Inflammatory macrophage (primary cell): ENCODE measurements at regions not wholly inside any gene's neighbourhood (a gene's known extent, or its start where the extent isn't known, plus 50 kb on each side); places are given as distances from the start of the nearest gene placed in this dataset.
"Not testable (repeated sequence)": the region's sequence is repeated elsewhere in the genome, so short reads cannot be mapped to it uniquely, and the experiment has no call there.

Experiments used
- DNase-seq, 2 donors: peaks; one replicate each; pipeline ENCODE4 v3.0.0-alpha.2; 2020 to 2022

DNA sequence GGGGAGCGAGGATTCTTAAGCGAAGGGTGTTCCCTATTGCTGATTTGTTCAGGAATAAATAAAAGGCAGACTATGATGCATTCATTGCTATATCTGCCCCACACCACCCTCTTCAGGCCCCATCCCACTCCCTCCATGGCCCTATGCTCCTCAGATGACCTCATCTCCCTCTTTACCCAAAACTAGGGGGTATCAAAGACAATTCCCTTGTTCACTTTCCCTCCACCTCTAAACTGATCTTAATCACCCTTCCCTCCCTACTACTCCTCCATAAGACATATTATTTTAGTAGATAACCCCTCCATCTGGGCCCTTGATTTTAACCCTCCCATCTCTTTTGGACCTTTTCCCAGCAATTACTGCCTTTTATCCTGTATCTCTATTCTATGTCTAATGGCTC is 434.9 kb upstream of the RUNX1 start:
- no peak for DNase-seq

DNA sequence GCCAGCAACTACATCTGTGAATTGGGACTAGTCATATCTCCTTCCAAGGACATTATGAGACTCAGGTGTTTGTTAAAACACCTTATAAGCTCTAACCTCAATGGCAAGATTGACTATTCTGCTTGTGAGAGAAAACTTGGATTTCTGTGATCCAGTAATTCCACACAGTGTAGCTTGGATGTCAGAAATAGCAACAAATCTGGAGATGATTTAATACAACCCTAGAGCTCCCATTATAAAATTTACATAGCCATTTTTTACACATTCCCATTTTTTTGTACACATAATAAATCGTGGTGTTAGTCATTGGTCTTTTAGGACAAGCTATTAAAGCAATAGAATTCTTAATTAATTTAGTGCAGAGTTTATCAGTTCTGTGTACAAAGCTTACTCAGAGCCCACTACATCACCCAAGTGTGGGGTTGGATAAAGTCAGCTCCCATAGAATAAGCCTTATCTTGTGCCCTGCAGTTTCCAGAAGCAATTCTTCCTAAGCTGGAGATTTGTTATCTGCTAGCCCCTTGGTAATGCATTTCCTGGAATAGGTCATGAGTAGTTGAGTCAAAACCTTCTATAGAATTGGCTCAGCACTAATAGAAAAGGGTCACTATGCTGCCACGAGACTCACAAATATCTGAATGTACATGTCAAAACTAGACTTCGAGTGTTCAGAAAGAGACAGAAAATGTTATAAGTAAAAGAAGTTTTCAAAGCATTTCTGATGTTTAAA is 434.0 kb upstream of the RUNX1 start:
- DNase-seq, result no peak

DNA sequence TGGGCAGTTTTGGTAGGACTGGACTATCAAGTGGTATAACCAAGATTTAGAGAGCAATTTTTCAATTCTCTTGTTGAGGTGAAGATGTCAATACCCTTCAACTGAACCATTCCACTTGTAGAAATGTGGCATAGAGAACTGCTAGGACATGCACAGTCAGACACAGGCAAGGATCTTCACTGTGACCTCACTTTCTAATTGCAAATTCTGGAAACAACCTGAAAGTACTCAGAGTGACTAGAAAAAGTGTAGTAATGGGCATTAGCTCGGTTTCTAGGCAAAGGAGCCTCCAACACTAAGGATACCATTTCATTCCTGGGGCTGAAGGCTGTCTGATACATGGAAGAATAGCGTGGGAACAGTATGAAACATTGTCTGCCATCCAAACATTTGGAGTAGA is 433.0 kb upstream of the RUNX1 start:
- no peak for DNase-seq

DNA sequence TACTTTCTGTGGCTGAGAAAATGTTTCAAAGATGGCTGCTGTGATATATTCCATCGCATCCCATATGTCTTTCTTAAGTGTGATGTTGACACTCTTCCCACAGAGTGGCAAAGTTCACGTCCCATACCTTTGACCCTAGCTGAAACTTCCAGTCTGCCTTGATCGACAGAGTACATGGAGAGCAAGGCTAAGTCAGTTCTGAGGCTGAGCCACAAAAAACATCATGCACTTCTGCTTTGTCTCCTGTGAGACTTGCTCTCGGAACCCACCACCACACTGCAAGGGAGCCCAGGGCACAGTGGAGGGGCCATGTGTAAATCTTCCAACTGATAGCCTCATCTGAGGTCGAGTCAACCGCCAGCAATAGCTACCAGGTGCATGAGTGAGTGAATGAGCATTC is 431.9 kb upstream of the RUNX1 start:
- no peak for DNase-seq

DNA sequence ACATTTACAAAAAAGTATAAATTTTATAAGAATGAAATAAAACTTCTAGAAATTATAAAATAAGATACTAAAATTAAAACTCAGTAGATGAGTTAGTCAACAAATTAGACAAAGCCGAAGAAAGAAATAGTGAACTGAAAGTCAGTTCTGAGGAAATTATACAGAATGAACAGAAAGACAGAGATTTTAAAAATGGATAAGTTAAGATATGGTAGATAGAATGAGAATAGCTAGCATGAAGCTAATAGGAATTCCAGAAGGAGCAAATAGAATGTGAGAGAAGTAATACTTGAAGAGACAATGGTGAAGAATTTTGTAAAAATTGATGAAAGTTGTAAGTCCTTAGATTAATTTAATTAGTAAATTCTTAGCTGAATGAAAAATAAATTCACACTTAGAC is 430.4 kb upstream of the RUNX1 start:
- DNase-seq, result no peak

DNA sequence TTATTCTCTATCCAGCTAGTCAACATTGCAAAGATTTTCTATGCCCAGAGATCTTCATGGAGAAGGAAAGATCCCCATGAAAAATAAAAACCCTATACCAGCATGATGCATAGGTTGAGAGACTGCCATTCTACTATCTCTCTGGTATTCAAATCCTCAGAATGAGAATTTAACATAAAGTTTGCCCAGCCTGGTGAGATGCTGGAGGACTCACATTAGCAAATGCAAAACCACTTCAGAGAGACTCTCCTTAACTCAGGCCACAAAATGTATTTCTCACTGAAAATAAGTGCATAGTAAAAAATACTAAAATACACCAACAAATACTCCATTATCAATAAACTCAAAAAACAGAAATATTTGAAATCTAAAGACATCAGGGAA is 430.0 kb upstream of the RUNX1 start:
- no peak for DNase-seq

DNA sequence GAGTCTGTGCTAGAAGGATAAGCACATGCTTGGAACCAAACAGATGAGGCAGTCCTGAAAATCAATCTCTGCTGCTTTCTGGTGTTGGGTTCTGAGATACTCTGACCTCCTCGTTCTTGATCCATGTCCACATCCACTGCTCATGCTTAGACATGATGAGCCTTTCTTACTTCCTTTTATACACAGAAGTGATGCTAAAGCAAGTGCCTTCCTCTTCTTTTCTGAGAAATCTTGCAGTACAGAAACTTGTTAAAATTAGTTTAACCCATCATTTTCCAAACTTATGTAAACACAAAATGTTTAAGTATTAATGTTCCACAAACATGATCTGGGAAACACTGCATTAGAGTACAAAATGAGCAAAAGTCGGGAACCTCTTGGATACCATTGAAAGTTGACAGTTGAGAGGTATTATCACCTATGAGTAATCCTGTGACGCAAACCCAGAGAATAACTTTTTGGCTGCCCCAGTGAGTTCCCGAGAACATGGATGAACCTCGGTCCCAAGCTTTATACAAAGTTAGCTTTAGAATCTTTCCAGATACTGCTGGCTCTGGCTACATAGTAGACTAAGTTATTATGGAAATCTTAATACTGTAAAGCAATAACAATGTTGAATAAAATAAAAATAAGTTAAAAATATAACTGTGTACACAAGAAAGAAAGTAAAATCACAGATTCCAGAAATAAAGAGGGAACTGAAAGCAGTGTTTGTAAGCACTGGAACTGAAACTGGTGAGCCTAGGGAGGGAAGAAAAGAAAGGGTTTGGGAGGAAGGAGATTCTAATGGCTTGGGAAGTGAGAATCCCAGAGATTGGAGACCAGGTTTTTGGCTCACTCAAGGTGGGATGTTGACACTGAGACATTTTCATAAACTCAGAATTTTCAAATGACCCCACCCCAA is 429.3 kb upstream of the RUNX1 start:
- peak; percentile 74 to 91 for DNase-seq

DNA sequence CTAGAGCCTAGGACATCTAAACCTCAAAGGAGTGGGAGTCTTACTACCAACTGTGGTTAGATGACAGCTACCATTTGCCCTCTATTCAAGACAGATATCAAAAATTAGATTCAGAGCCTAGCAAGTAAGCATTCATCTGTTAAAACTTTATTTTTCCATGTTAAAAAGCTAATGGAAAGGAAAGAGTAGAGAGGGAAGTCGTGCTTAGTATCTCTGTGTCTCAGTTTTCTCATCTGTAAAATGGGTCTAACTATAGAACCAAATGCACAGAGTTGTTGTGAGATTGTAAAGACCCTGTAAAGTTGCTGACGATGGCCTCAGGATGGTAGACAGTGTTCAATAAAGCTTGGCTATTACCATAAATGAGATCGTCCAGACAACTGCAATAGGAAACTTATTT is 428.5 kb upstream of the RUNX1 start:
- no peak for DNase-seq

DNA sequence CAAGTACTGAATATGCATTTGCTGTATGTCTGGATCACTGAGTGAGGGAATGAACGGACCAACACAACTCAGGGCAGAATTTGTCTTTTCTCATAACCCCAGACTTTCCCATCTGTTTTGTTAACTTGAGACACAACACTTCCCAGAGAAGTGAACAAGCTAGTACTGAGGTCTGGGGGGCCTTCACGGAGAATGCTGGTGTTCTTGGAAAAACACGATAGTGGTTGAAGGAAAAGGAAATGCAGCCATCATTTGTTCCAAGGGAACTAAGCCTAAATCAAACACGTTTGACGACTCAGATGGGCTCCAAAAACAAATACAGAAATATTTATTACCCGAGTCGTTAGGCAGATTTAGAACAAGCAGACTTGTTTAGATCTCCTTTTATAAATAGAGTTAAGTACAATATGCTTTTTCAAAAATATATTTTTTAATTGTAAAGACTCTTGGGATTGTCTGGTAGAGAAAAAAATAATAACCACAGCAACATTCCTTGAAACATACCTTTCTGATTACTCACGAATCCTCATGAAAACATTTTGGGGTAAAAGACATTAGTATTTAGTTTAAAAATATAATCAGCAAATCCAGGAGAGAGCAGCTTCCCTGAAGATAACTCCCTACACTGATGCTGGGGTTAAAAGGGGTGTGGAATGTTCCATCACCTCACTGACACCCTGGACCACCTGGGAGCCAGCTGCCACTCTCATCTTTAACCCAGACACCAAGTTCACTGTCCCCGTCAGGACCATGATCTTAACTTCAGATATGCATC is 427.7 kb upstream of the RUNX1 start:
- no peak for DNase-seq

DNA sequence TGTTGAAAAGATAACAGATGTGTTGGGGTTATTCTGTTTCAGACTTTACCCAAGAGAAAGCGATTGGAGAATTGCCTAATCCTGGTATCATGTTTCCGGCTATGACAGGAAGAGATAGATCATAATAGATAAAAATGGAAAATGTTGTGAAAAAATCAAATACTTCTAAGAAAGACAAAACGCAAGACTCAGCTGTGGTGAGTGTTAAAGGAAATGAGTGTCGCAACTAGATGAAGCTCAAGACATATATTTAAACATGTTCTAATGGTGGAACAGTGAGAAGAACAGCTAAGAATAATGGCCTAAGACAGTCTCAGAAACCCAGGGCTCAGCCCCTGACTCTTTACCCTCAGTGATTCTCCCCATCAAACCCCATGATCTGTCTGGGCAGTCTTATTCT is 426.7 kb upstream of the RUNX1 start:
- DNase-seq, result peak; percentile 88 to 96

DNA sequence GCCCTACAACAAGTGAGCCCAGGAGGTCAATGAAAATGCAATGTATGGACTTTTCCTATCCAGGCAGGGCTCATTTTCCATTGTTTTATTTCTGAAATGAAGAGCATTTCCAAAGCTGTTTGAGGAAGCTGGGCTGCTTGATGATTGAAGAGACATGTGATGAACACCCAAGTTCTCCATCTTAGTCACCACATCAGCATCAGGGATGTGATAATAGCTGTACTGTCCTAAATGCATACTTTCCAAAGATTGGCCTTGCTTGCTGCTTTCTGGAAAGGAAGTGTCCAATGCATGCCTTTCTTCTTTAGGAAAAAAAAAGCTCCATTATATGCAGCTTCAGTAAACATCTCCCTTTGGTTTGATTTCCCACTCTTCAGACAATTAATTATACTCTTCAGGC is 425.9 kb upstream of the RUNX1 start:
- peak; percentile 93 for DNase-seq

DNA sequence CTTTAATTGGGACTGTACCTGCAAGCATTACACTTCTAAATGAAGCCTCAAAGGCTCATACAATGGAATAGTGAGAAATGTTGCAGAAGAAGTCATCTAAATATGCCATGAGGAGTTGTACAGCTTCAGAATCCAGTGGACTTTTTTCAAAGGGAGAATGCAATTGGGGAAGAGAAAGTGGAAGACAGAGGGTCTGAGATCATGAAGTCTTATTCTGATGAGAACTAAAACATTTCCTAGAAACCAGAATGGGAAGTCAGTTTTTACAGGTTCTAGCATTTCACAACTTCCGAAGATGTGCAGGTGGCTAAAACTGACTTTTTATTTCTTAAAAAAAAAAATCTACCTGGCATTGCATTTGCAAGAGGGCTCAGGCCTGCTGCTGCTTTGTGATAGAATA is 424.4 kb upstream of the RUNX1 start:
- DNase-seq, result peak; percentile 56 to 82

DNA sequence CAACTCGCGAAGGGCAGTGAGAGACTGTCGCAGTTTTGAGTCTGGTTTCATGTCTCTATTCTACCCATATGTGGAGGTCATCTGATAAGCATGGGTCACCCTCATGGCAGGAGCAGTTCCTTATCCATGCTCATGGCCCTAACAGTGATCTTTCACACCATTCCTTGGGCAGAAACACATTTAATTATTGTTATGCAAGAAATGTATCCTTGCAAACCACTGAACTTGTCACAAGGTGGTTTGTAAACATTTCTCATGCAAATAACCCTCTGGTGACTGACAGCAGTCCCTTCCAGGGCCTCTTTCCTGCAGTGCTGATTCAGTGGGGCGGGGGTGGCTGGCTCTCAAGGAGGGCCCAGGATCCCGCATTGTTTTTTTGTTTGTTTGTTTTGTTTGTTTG is 421.4 kb upstream of the RUNX1 start:
- DNase-seq, result peak; percentile 79 to 82

DNA sequence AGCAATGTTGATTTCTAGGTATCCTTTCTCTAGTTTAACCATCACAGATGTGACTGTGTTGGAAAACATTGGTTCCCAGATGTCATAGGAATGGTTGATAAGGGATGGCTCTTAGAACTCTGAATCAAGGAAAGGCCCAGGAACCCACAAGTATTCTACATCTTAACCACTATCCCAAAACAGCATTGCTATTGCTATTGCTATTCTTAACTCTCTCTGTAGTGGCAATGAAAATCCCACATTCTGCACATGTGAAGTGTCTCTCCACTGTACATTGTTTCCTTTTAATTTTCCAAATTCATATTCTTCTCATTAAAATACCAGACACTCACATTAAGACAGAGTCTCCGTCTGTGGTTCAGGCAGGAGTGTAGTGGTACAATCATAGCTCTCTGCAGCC is 420.4 kb upstream of the RUNX1 start:
- DNase-seq, result no peak

DNA sequence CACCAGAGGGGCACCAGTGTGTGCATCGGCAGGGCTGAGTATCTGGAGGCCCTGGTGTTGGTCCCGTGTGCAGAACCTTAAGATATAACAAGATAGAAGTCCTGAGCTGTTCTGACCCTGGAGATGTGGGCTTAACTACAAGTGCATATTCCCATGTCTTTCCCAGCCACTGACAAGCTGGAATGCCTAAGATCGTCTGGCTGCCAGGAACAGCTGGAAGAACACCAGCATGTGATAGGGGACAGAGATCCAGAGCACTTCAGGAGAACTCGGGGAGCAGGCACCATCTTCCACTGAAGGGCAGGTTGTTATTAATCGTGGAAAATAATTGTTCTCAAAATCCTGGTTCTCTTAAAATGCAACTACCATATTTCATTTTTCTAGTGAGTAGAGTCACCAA is 419.9 kb upstream of the RUNX1 start:
- no peak for DNase-seq

DNA sequence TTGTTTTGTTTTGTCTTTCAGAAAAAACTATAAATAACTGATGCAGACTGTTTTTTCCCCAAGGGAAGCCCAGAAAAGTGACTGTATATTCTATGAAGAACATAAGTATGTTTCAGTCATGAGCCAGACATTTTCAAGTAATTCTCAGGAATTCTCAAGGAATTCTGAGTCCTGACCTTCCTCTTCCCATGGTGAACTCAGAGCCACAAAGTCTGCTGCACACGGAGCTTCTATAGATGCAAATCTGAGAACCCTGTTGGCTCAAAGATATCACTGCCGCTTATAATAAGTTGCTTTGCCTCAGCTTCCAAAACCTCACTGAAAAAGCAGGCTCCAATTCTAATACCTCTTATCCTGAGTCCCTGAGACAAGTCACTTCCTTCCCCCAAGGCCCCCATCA is 418.5 kb upstream of the RUNX1 start:
- DNase-seq, result no peak

DNA sequence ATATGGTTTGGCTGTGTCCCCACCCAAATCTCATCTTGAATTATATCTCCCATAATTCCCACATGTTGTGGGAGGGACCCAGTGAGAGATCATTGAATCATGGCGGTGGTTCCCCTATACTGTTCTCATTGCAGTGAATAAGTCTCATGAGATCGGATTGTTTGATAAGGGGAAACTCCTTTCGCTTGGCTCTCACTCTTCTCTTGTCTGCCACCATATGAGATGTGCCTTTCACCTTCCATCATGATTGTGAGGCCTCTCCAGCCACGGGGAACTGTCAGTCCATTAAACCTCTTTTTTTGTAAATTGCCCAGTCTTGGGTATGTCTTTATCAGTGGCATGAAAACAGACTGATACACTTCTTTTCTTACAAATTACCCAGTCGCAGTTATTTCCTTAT is 417.6 kb upstream of the RUNX1 start:
- DNase-seq, result not testable (repeated sequence)

DNA sequence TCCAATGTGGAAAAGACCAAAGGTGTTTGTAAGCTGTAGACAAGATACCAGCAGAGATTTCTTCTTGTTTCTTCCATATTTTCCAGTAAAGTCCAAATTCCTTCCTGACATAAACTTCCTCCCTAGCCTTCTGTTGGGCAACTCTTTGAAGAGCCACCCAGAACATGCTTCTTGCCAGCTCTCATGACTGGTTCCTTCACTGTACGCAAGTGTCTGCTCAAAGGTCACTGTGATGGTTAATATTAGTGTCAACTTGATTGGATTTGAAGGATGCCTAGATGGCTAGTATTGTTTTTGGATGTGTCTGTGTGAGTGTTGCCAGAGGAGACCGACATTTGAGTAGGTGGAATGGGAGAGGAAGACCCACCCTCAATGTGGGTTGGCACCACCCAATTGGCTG is 416.6 kb upstream of the RUNX1 start:
- DNase-seq, result peak; percentile 51 to 59

DNA sequence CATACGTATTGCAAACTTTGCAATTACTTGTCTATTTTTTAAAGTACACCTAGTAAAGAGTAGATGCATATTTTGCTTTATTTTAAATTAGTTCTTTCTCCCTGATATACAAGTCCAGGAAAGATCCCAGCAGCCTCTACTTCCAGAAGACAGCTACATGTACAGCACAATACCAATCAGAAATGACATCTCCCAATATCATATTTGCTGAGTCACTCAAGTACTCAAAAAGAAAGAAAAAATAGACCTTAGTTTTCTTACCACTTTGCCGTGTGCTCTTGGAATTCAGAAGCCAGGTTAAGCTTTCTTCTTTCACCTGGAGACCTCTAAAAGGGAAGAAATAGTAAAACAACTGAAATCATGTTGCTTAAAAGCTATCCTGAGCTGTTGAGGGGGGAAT is 412.6 kb upstream of the RUNX1 start:
- no peak for DNase-seq

DNA sequence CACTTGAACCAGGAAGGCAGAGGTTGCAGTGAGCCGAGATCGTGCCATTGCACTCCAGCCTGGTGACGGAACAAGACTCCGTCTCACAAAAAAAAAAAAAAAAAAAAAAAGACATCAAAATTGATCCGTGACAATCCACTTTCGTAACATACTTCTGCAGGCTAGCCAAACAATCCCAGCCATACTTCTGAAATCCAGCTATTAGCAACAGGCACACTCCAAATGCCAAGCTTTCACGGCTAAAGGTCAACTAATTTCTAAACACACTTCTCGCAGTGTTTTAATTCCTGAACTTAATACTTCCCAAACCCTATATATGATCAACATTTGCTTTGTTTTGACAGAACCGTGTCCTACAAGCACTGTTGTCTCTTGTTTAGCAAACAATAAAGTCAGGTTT is 411.3 kb upstream of the RUNX1 start:
- no peak for DNase-seq

DNA sequence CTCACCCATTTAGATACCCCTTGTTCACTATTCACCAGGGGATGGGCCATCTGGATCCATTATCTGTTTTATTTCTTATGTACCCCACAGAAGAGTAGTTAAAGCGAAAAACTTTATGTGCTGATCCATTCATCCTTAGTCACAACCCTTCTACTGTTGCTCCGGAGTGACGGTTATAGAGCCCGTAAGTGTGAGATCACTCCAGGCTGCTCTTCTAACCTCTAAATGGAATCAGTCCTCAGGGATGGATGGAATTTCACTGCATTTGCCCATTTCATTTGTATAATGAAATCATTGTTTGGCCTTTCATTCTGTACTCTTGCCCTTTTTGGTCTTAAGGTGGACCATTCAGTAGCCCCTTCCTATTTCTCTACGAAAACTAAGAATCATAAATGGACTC is 409.3 kb upstream of the RUNX1 start:
- no peak for DNase-seq

DNA sequence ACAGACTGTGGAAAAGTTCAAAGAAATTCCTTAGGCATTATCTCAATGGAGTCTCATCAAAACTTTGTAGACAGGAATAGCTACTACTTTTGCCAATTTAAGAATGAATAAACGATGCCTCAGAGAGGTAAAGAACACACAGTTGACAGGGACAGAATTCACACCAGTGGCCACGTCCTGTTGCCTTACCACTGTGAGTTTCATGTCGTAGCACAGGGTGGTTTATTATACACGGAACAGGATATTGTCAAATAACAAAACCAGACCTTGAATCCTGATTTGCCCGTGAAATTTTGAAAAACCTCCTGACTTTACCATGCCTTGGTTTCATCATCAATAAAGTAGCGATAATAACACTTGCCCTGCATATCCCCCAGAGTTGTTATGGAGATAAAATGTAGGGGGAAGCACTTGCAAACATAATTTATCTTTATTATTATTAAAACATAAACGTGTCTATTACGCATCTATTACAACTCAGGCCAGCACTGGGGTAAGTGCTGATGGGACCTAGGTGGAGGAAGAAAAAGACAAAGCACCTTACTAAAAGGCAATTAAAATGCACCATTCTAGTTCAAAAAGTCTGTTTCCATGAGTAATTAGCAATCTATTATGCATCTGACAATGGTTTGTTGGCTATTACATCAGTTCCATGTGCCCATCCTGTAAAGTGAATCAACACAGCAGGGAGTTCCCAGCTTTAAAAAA is 408.1 kb upstream of the RUNX1 start:
- DNase-seq, result no peak

DNA sequence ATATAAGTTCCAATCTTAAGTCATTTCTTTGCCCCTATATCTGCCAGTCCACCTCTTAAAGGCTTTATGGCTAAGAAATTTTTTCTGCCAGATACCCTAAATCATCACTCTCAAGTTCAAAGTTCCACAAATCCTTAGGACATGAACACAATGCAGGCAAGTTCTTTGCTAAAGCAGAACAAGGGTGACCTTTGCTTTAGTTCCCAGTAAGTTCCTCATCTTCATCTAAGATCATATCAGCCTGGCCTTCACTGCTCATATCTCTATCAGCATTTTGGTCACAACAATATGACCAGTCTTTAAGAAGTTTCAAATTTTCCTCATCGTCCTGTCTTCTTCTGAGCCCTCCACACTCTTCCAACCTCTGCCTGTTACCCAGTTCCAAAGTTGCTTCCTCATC is 402.2 kb upstream of the RUNX1 start:
- peak; percentile 37 to 49 for DNase-seq
